Body of pancreas (tissue), 4 donors: ENCODE measurements at regions not wholly inside any gene's neighbourhood (a gene's known extent, or its start where the extent isn't known, plus 50 kb on each side); places are given as distances from the start of the nearest gene placed in this dataset.

Experiments used
- ATAC-seq: fragments of 150-250 bp; one replicate; pipeline ENCODE4 v1.9.1; 2016
- DNase-seq, 4 donors: peaks; one replicate each; pipeline ENCODE4 v3.0.0-alpha.2; 2019
- H3K27ac ChIP-seq, 4 donors: fragments of 200-600 bp; sonication (generic); 1 replicate in 3 of 4; 2 replicates in 1 of 4; pipeline versions ENCODE4 v1.5.1 to v1.6.1; 2016 to 2019; ENCODE audit warnings: mild to moderate bottlenecking in 1 of 4, mixed read lengths in 1 of 4, moderate library complexity in 1 of 4
- H3K27me3 ChIP-seq, 2 donors: fragments of 200-600 bp; sonication (generic); one replicate each; pipeline ENCODE4 v1.6.0; 2016; ENCODE audit warnings: mild to moderate bottlenecking in 1 of 2
- H3K36me3 ChIP-seq, 2 donors: fragments of 200-600 bp; sonication (generic); replicated peaks in 1 of 2; 2 replicates each; pipeline ENCODE4 v1.5.1; 2016; ENCODE audit warnings: low read depth in 2 of 2; ENCODE audit not compliant: insufficient read depth in 1 of 2
- H3K4me1 ChIP-seq: fragments of 200-600 bp; sonication (generic); one replicate; pipeline ENCODE4 v1.6.0; 2016
- H3K4me3 ChIP-seq, 2 donors: fragments of 200-600 bp; sonication (generic); 1 replicate in 1 of 2; 2 replicates in 1 of 2; pipeline ENCODE4 v1.5.1; 2016 to 2019
- H3K9me3 ChIP-seq, 3 donors: fragments of 200-600 bp; sonication (generic); 1 replicate in 2 of 3; 2 replicates in 1 of 3; pipeline ENCODE4 v1.5.1; 2016
- POLR2A ChIP-seq, 3 donors: fragments of 450-650 bp; IDR thresholded peaks; one replicate each; pipeline ENCODE4 v1.6.1; 2016; ENCODE audit warnings: antibody characterized with exemption in 3 of 3, mild to moderate bottlenecking in 2 of 3
- WGBS, 2 donors: methylation state at CpG; one replicate each; pipeline ENCODE4 v1.1.5; 2017; 5-methylcytosine and 5-hydroxymethylcytosine counted together
- intact Hi-C: fragments of 100-400 bp; cut with DNase I; formaldehyde crosslinking; loops from one replicate; pipeline ENCODE4 v1.15.1; 2023
- TF ChIP-seq, protein P1 (sequence below), 7 experiments: fragments of 450-650 bp in 4 of 7; fragments of 200-600 bp in 3 of 7; sonication (generic) in 3 of 7; IDR thresholded peaks; one replicate each; pipeline ENCODE4 v1.5.1; 2016 to 2019; ENCODE audit warnings: antibody characterized with exemption in 7 of 7

DNA sequence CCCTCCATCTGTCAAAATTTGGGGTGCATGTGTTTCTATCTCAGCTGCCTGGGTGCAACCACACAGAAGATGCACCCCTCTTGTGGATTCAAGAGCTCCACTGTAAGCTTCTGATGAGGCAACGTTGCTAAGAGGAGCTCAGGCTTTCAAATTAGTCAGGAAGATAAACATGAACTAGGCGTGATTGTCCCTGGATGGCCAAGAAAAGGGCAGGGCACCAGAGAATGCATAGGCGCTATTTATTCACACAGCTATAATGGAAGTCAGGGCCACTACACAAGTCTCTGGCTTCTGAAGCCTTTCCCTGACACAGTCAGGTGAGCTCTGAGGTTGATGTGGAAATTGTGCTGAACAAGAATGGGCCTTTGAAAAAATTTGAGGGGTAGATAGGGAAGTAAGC is 1466.0 kb upstream of the CELF4 start:
- Histone ChIP-seq H3K4me1 (no peaks in the 10 kb centered on the region), H3K4me3 (no peak overlapping the region), H3K27ac (no peak overlapping the region), H3K27me3 (no peaks in the 10 kb centered on the region), H3K36me3 (no peaks in the 10 kb centered on the region), H3K9me3 (no peaks in the 10 kb centered on the region)
- no peak for DNase-seq
- intact Hi-C loops: no loop called here
- ATAC-seq: no peak
- WGBS, 2 donors: 42 to 46% methylated on average over 3 of the region's 3 CpGs
- no peak for TF ChIP-seq POLR2A (IDR thresholded peaks at IDR 0.05)
- TF ChIP-seq, protein P1, sequence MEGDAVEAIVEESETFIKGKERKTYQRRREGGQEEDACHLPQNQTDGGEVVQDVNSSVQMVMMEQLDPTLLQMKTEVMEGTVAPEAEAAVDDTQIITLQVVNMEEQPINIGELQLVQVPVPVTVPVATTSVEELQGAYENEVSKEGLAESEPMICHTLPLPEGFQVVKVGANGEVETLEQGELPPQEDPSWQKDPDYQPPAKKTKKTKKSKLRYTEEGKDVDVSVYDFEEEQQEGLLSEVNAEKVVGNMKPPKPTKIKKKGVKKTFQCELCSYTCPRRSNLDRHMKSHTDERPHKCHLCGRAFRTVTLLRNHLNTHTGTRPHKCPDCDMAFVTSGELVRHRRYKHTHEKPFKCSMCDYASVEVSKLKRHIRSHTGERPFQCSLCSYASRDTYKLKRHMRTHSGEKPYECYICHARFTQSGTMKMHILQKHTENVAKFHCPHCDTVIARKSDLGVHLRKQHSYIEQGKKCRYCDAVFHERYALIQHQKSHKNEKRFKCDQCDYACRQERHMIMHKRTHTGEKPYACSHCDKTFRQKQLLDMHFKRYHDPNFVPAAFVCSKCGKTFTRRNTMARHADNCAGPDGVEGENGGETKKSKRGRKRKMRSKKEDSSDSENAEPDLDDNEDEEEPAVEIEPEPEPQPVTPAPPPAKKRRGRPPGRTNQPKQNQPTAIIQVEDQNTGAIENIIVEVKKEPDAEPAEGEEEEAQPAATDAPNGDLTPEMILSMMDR (IDR thresholded peaks at IDR 0.05): no peak

DNA sequence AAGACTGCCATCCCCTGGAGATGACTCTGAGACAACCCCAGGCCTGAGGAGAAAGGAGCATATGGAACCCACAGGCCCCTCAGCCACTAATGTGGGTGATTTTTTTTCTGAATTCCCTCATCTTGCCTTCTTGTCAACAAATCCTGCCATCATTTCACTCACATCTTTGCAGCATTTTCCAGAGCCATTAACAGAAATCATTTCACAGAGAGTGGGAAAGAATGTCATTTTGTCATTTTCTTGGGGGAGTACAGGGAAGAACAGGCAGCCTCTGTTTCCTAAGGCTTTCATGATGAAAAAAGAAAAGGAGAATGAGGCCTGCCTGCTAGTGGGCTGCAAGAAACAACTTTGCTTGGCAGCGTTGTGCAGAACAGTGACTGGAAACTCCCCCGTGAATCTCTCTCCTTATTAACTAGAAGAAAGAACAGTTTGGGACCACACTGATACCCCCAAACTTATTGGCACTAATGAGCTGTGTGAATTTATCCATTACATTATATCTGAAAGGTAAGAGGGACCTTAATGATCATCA is 1464.6 kb upstream of the CELF4 start:
- Histone ChIP-seq H3K27me3 (no peaks in the 10 kb centered on the region), H3K9me3 (no peaks in the 10 kb centered on the region), H3K27ac (no peak overlapping the region), H3K36me3 (no peaks in the 10 kb centered on the region), H3K4me3 (no peak overlapping the region), H3K4me1 (no peaks in the 10 kb centered on the region)
- TF ChIP-seq POLR2A (IDR thresholded peaks at IDR 0.05): no peak
- TF ChIP-seq, protein P1 (IDR thresholded peaks at IDR 0.05): no peak
- ATAC-seq (no peak), DNase-seq (no peak)
- whole genome bisulfite sequencing, 2 donors: 50 to 67% methylated on average over 2 of the region's 2 CpGs
- intact Hi-C loops: no loop called here

DNA sequence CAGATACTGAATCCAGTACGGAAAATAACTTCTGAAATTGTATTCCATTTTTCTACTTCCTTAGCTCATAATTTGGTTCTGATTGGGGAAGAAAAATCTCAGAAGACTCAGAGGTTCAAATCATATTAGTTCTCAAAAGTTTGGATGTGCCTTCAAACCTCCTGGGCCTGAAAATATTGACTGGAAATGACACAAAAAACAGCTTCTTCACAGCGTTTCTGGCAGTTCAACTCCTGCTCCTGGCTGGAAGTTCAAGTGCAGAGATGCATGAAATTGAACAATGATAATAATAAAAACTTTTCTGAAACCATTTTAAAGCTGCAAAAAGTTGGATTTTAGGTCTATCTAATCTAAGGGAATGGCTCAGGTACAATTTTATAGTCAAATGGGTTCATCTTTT is 1459.9 kb upstream of the CELF4 start:
- Histone ChIP-seq H3K27me3 (no peaks in the 10 kb centered on the region), H3K36me3 (no peaks in the 10 kb centered on the region), H3K4me3 (no peak overlapping the region), H3K9me3 (no peaks in the 10 kb centered on the region), H3K4me1 (no peaks in the 10 kb centered on the region), H3K27ac (no peak overlapping the region)
- TF ChIP-seq, protein P1 (IDR thresholded peaks at IDR 0.05): no peak
- TF ChIP-seq POLR2A (IDR thresholded peaks at IDR 0.05): no peak
- intact Hi-C loops: no loop called here
- DNase-seq (no peak), ATAC-seq (no peak)
- 26 to 46% methylated on average over 2 of the region's 2 CpGs for WGBS, 2 donors

DNA sequence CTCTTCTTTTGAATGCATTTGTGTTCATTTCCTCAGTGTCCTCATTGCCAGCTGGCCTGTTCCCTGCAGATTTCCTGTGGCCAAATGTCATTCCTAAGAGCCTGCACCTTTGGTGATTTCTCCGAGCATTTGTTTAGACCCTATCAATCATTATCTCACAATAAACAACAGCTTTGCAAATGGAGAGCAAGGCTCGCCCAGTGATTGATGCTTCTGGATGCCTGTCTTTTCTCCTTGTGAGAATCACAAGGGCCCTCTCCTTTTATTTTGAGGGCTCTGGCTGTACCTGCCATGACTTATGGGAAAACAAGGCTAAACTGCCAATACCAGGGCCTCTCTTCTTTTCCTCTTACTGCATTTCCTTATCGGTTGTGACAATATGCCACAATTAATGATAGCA is 1454.4 kb upstream of the CELF4 start:
- intact Hi-C loops: no loop called here
- 32 to 35% methylated on average over 3 of the region's 3 CpGs for WGBS, 2 donors
- no peak for ATAC-seq

DNA sequence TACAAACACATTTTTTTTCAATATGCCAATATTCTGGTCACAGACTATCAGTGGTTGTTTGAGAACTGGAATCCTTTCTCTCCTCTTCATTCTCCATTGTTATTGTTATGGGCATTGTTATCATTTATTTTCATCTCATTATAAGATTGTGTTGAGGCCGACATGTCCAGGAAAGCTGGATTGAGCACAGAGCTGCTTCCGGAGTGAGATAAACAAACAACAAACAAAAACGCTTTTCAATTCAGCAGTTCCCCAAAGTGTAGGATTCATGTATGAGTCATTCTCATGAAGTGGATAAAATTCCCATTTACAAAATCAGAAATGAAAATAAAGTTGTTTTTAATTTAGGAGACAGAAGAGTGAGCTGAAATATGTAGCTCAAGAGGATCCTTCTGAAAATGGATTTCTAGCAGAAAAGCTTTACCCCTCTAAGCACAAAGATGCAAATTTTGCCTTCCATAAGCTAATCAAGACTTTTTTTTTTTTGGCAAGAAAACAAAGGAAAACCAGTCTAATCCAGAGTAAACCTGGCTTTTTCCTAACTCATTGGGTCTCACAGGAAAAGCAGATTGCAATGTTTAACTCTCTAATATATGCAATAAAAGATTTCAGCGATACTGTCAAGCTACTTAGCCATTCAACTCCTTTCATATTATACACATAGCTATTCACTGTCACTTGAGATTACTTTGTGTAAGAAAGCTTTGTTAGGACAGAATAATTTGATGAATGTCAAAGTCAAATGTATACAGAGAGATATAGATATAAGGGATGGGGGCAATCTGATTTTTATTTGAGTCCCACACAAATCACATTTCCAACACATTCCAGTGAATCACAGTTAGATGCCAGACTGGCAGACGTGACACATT is 1441.7 kb upstream of the CELF4 start:
- WGBS, 2 donors: 55 to 56% methylated on average over 5 of the region's 5 CpGs
- no peak for ATAC-seq
- Histone ChIP-seq H3K4me3 (no peak overlapping the region), H3K4me1 (no peaks in the 10 kb centered on the region), H3K27ac (no peak overlapping the region), H3K27me3 (no peaks in the 10 kb centered on the region), H3K36me3 (no peaks in the 10 kb centered on the region), H3K9me3 (no peaks in the 10 kb centered on the region)
- no peak for DNase-seq
- TF ChIP-seq, protein P1 (IDR thresholded peaks at IDR 0.05): no peak
- TF ChIP-seq POLR2A (IDR thresholded peaks at IDR 0.05): no peak
- intact Hi-C loops: no loop called here

More for the DNA sequence above, 1454.4 kb upstream of the CELF4 start:
- Histone ChIP-seq H3K4me1 (no peaks in the 10 kb centered on the region), H3K9me3 (no peaks in the 10 kb centered on the region), H3K27me3 (no peaks in the 10 kb centered on the region), H3K36me3 (no peaks in the 10 kb centered on the region), H3K27ac (no peak overlapping the region), H3K4me3 (no peak overlapping the region)
- no peak for DNase-seq
- no peak for TF ChIP-seq POLR2A (IDR thresholded peaks at IDR 0.05)
